ENCODE measurements at regions not wholly inside any gene's neighbourhood (a gene's known extent, or its start where the extent isn't known, plus 50 kb on each side); places are given as distances from the start of the nearest gene placed in this dataset.
A peak's percentile ranks its signal among the peaks of the same experiment; 100 is the strongest.
"Not testable (repeated sequence)": the region's sequence is repeated elsewhere in the genome, so short reads cannot be mapped to it uniquely, and the experiment has no call there.

- DNase-seq (ENCODE audit: extremely low spot score) = no peak
- ChIA-PET POLR2A (no interaction called here), CTCF (interaction anchor here (1.2 kb wide), 1 partner anchor 9 kb away, joined by 3 read pairs; no protein-coding TSS in a partner anchor)
- no peak for TF ChIP-seq CTCF (IDR thresholded peaks at IDR 0.05; ENCODE audit: control extremely low read depth, extremely low read depth, low read depth, missing control alignments)
These were observed 259.1 kb upstream of the CDH12 start for GRCh38 chr5:23112237-23112636.

- no peak for TF ChIP-seq CTCF (IDR thresholded peaks at IDR 0.05; ENCODE audit: control extremely low read depth, extremely low read depth, low read depth, missing control alignments)
- POLR2A ChIA-PET = no interaction called here
- CTCF ChIA-PET = interaction anchor here (1.3 kb wide), 1 partner anchor 13 kb away, joined by 4 read pairs; no protein-coding TSS in a partner anchor
- no peak for DNase-seq (ENCODE audit: extremely low spot score)
These were observed 251.9 kb upstream of the CDH12 start for GRCh38 chr5:23105021-23105420.

GRCh38 chr5:23103566-23103965 lies 250.4 kb upstream of the CDH12 start:
- ChIA-PET POLR2A (no interaction called here), CTCF (interaction anchor here (1.3 to 1.4 kb wide), 3 partner anchors 9 to 25 kb away, joined by 3 read pairs; no protein-coding TSS in a partner anchor)
- no peak for DNase-seq (ENCODE audit: extremely low spot score)
- no peak for TF ChIP-seq CTCF (IDR thresholded peaks at IDR 0.05; ENCODE audit: control extremely low read depth, extremely low read depth, low read depth, missing control alignments)

- POLR2A ChIA-PET; DNase-seq (ENCODE audit: extremely low spot score); CTCF ChIA-PET: not testable (repeated sequence)
These were observed 242.3 kb upstream of the CDH12 start for GRCh38 chr5:23095418-23095817.

DNA sequence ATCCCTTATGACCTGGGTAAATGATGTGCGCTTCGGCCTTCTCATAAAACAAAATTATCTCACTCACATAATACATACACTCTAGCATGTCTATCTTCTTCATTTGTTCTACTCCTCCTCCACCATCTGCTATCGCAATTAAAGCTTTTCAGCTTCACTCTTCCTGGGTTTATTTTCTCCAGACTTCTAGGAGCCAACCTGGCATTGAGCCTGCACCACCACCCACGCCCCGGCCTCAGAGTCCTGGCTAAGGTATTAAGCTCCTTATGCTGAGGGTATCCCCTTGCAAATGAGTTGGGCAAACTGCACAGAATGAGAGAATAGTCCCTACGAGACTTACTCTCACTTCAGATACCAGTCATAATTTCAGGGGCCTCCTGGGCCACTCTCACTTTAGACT lies 236.1 kb upstream of the CDH12 start:
- DNase-seq (ENCODE audit: extremely low spot score) = no peak
- no peak for TF ChIP-seq CTCF (IDR thresholded peaks at IDR 0.05; ENCODE audit: control extremely low read depth, extremely low read depth, low read depth, missing control alignments)
- ChIA-PET CTCF (no interaction called here), POLR2A (no interaction called here)

- no peak for DNase-seq (ENCODE audit: extremely low spot score)
- POLR2A ChIA-PET = no interaction called here
These were observed 231.7 kb upstream of the CDH12 start for GRCh38 chr5:23084815-23085214.

DNA sequence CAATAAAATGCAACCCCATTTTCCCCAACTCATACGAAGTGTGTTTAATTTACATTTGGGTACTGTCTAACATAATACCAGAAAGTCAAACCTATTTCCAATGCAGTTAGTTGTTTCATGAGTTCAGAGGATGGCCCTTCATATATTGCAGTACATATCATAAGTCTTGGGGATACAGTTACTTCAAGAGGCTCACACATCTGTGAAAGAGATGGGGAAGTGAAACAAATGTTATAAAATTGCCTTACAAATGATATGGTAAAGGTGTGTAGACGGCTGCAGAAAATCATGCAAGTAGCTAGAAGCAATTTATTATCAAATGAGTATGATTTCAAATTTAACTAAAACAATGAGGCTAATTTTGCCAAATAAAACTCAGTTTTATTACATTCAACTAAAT lies 219.0 kb upstream of the CDH12 start:
- DNase-seq (ENCODE audit: extremely low spot score) = peak; percentile 7
- TF ChIP-seq CTCF (IDR thresholded peaks at IDR 0.05; ENCODE audit: control extremely low read depth, extremely low read depth, low read depth, missing control alignments) = no peak
- ChIA-PET POLR2A (no interaction called here), CTCF (no interaction called here)

More at GRCh38 chr5:23084815-23085214, 231.7 kb upstream of the CDH12 start:
- CTCF ChIA-PET = no interaction called here
- no peak for TF ChIP-seq CTCF (IDR thresholded peaks at IDR 0.05; ENCODE audit: control extremely low read depth, extremely low read depth, low read depth, missing control alignments)

Data from GM10248 (cell line).